SJCRH30 (cell line): ENCODE measurements at regions not wholly inside any gene's neighbourhood (a gene's known extent, or its start where the extent isn't known, plus 50 kb on each side); places are given as distances from the start of the nearest gene placed in this dataset.
A peak's percentile ranks its signal among the peaks of the same experiment; 100 is the strongest.
"Not testable (repeated sequence)": the region's sequence is repeated elsewhere in the genome, so short reads cannot be mapped to it uniquely, and the experiment has no call there.

Experiments used
- DNase-seq, 2 experiments: peaks; one replicate each; pipeline ENCODE4 v3.0.0-alpha.2; 2015 to 2020
- H3K27ac ChIP-seq: fragments of 250-450 bp; sonication (Bioruptor Pico); 2 replicates; pipeline ENCODE4 v1.5.1; 2020; ENCODE audit warnings: mild to moderate bottlenecking, moderate library complexity
- H3K27me3 ChIP-seq: fragments of 250-450 bp; sonication (Bioruptor Pico); 2 replicates; pipeline ENCODE4 v1.5.1; 2020; ENCODE audit warnings: mild to moderate bottlenecking, moderate library complexity
- H3K36me3 ChIP-seq: fragments of 250-450 bp; sonication (Bioruptor Pico); 2 replicates; pipeline ENCODE4 v1.5.1; 2020; ENCODE audit warnings: mild to moderate bottlenecking, moderate library complexity
- H3K4me1 ChIP-seq: fragments of 250-450 bp; sonication (Bioruptor Pico); 2 replicates; pipeline ENCODE4 v1.5.1; 2020; ENCODE audit warnings: mild to moderate bottlenecking, moderate library complexity
- H3K4me3 ChIP-seq: fragments of 250-450 bp; sonication (Bioruptor Pico); 2 replicates; pipeline ENCODE4 v1.5.1; 2020; ENCODE audit warnings: mild to moderate bottlenecking, moderate library complexity
- H3K9me3 ChIP-seq: fragments of 250-450 bp; sonication (Bioruptor Pico); replicated peaks from 2 replicates; pipeline ENCODE4 v1.5.1; 2020; ENCODE audit warnings: mild to moderate bottlenecking, moderate library complexity

DNA sequence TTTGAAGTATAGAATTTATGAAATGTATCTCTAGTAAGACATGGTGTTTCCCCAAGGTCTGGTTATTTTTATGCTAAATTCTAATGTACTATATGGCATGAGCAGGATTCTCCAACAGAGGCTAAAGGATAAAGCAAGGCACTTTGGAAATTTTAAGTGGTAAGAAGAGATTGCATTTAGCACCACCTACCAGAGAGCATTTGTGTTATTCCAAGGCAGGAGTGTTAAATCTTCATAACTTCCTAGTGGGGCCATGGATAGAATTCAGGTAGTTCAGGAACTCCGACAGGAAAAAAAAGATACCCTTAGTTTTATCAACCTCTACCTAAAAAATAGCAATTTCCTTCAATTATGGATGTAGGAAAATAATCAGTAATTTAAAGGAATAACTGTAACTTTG, 497.4 kb upstream of the CRIM1 start:
- H3K4me1 ChIP-seq: no peaks in the 10 kb centered on the region
- H3K27me3 ChIP-seq: no peaks in the 10 kb centered on the region; the same call in 1 of the 2 replicates
- no peak overlapping the region for H3K4me3 ChIP-seq
- no peaks in the 10 kb centered on the region for H3K36me3 ChIP-seq
- DNase-seq: no peak
- H3K27ac ChIP-seq: no peak overlapping the region
- H3K9me3 ChIP-seq: no peaks in the 10 kb centered on the region

DNA sequence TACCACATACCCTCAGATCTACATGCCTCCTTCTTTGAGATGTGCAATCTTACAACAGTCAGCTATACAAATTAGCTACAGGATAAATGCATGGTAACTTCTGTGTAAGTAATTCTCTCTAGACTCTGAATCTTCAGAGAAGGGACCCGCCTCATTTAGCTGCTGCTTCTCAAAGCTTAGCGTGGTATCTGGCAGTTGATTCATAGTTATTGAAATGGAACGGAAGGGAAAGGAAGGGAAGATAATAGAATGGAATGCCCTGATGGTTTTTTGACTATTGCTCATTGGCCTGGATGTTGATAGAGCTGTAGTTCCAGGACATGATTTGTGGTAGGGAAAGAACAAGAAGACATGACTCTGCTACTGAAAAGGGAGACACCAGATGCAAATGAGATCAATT, 498.1 kb upstream of the CRIM1 start:
- Histone ChIP-seq H3K27me3 (no peaks in the 10 kb centered on the region; the same call in 1 of the 2 replicates), H3K4me3 (no peak overlapping the region), H3K9me3 (no peaks in the 10 kb centered on the region), H3K27ac (no peak overlapping the region), H3K4me1 (no peaks in the 10 kb centered on the region), H3K36me3 (no peaks in the 10 kb centered on the region)
- DNase-seq: no peak

DNA sequence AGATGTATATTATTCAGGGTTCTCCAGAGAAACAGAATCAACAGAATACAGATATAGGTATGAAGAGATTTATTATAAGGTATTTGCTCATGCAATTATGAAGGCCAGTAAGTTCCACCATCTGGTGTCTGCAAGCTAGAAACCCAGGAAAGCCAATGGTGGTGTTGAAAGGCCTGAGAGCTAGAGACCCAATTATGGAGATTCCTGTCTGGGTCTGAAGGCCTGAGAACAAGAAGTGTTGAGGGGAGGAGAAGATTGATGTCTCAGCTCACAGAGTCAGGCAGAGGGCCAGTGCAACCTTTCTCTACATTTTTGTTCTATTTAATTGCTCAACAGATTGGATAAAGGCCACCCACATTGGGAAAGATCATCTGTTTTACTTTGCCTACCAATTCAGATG, 524.2 kb upstream of the CRIM1 start:
- H3K4me3 ChIP-seq: no peak overlapping the region
- peaks cover 3% of the 10 kb centered on the region; the same call in 1 of the 2 replicates for H3K27me3 ChIP-seq
- no peak overlapping the region for H3K27ac ChIP-seq
- no peaks in the 10 kb centered on the region; the same call in 1 of the 2 replicates for H3K9me3 ChIP-seq
- DNase-seq: no peak
- H3K36me3 ChIP-seq: no peaks in the 10 kb centered on the region
- no peaks in the 10 kb centered on the region for H3K4me1 ChIP-seq

DNA sequence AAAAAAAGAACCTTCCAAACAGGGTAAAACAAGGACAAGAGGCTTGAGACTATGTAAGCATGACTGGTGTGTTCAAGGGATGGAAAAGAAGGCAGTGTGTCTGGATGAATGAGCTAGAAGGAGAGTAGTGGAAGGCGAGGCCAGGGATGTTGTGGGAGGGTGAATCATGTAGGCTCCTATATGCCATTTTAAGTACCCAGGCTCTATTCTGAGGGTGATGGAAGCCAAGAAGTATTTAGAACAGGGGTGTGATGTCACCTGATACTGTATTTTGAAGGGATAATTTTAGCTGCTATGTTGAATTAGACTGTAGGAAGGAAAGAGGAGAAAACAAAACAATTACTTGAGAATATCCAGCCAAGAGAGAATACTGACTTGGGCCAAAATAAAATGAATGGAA, 524.7 kb upstream of the CRIM1 start:
- Histone ChIP-seq H3K9me3 (no peaks in the 10 kb centered on the region), H3K27ac (no peak overlapping the region), H3K36me3 (no peaks in the 10 kb centered on the region), H3K27me3 (peaks cover 5% of the 10 kb centered on the region; the same call in 1 of the 2 replicates), H3K4me3 (no peak overlapping the region), H3K4me1 (no peaks in the 10 kb centered on the region)
- no peak for DNase-seq

DNA sequence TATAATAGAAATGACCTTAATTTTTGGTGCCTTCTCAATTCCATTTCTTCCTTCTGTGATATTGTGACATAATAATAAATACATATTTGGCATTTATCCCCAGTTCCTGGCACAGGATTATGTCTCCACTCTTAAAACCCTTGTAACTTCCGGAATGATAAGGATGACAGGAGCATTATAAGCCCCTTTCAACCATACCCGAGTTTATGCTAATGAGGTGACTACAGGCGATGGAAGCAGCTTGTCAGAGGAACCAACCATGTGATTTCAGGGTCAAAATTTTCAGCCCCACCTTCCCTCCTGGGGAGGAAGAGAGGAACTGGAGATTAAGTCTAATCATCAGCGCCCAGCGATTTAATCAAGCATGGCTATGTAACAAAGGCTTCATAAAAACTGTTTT, 528.5 kb upstream of the CRIM1 start:
- H3K4me3 ChIP-seq: no peak overlapping the region
- no peaks in the 10 kb centered on the region for H3K36me3 ChIP-seq
- H3K9me3 ChIP-seq: no peaks in the 10 kb centered on the region
- no peak overlapping the region for H3K27ac ChIP-seq
- DNase-seq: no peak
- no peaks in the 10 kb centered on the region for H3K4me1 ChIP-seq
- 0 out of 2 replicates have a peak, but pooled peaks cover 5% of the 10 kb centered on the region for H3K27me3 ChIP-seq

DNA sequence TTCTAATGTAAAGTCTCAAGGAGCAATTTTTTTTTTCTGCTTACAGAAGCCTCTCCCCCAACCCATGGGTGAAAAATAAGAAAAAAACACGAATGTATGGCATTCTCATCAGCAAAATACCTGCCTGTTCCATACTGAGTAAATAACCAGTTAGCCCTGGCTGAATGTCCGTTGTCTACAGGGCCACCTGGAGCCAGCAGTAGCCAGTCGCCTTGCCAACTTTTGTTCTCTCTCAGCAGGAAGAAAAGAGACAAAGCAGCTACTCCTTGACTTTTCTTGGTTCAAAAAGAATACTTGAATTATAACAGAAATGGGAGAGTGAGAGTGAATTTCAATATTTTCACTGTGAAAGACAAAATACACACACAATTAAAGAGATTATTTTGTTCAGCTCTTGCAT, 532.9 kb upstream of the CRIM1 start:
- Histone ChIP-seq H3K4me3 (no peak overlapping the region), H3K36me3 (no peaks in the 10 kb centered on the region), H3K27ac (no peak overlapping the region), H3K9me3 (no peaks in the 10 kb centered on the region), H3K27me3 (0 out of 2 replicates have a peak, but pooled peaks cover 5% of the 10 kb centered on the region), H3K4me1 (no peaks in the 10 kb centered on the region)
- no peak for DNase-seq

DNA sequence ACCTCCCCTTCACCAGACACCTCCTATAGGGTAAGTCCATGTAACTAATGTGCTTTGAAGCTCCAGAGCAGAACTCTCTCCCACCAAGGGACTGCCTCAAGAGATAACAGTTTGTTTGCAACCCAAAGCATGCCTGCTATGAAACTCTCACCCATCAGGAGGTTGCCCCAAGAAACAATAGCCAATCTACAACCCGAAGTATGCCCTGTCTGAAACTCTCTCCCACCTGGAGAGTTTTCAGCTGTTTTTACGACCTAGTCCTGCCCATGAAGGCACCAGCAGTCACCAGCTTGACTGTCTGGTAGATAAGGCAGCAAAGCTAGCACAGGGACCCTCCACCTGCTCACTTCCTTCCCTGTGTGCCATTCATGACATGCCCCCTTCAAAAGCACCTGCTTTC, 533.9 kb upstream of the CRIM1 start:
- Histone ChIP-seq H3K4me1 (no peaks in the 10 kb centered on the region), H3K27me3 (0 out of 2 replicates have a peak, but pooled peaks cover 5% of the 10 kb centered on the region), H3K9me3 (no peaks in the 10 kb centered on the region), H3K27ac (no peak overlapping the region), H3K36me3 (no peaks in the 10 kb centered on the region), H3K4me3 (no peak overlapping the region)
- no peak for DNase-seq

DNA sequence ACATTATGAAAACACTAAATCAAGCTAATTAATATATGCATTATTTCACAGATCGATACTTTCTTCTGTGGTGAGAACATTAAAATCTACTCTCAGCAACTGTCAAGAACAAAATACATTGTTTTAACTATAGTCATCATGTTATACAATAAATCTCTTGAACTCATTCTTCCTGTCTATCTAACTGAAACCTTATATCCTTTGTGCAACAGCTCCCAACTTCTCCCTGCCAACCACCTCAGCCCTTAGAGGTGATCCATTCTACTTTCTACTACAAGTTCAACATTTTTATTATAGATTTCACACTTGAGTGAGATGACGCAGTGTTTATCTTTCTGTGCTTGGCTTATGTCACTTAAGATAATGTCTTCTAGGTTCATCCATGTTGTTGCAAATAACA, 535.2 kb upstream of the CRIM1 start:
- no peak overlapping the region for H3K27ac ChIP-seq
- no peaks in the 10 kb centered on the region for H3K4me1 ChIP-seq
- DNase-seq: no peak
- no peaks in the 10 kb centered on the region for H3K9me3 ChIP-seq
- H3K36me3 ChIP-seq: no peaks in the 10 kb centered on the region
- H3K27me3 ChIP-seq: no peaks in the 10 kb centered on the region
- H3K4me3 ChIP-seq: no peak overlapping the region

DNA sequence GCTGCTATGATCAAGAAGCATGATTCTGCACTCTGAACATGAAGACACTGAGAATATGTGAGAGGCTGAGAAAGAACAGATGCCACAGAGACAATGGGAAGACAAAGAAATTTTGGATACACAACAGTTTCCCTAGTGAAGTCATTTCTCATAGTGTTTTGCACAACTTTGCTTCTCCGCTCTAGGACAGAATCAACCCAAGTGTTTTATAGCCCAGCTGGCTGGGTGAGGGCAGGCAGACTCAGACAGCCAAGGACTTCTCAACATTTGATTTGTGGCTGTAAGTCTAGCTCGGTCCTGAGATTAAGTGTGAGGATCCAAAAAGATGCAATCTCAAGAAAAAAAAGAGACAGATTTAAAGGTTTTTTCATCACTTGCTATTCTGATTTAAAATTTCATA, 536.5 kb upstream of the CRIM1 start:
- no peaks in the 10 kb centered on the region for H3K9me3 ChIP-seq
- H3K4me3 ChIP-seq: no peak overlapping the region
- H3K4me1 ChIP-seq: no peaks in the 10 kb centered on the region
- H3K27ac ChIP-seq: no peak overlapping the region
- no peaks in the 10 kb centered on the region for H3K36me3 ChIP-seq
- peaks cover 2% of the 10 kb centered on the region; the same call in 1 of the 2 replicates for H3K27me3 ChIP-seq
- no peak for DNase-seq

DNA sequence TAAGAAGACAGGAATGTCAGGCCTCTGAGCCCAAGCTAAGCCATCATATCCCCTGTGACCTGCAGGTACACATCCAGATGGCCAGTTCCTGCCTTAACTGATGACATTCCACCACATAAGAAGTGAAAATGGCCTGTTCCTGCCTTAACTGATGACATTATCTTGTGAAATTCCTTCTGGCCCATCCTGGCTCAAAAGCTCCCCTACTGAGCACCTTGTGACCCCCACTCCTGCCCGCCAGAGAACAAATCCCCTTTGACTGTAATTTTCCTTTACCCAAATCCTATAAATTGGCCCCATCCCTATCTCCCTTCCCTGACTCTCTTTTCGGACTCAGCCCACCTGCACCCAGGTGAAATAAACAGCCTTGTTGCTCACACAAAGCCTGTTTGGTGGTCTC, 537.2 kb upstream of the CRIM1 start:
- not testable (repeated sequence) for H3K27me3 ChIP-seq, DNase-seq, H3K4me1 ChIP-seq, H3K36me3 ChIP-seq, H3K27ac ChIP-seq, H3K9me3 ChIP-seq, H3K4me3 ChIP-seq

DNA sequence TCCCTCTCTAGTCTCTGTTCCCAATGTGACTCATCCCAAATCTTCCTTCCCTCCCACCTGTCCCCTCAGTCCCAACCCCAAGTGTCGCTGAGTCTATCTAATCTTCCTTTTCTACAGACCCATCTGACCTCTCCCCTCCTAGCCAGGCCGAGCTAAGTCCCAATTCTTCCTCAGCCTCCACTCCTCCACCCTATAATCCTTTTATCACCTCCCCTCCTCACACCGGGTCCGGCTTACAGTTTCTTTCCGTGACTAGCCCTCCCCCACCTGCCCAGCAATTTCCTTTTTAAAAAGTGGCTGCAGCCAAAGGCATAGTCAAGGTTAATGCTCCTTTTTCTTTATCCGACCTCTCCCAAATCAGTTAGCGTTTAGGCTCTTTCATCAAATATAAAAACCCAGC, 541.0 kb upstream of the CRIM1 start:
- not testable (repeated sequence) for H3K27ac ChIP-seq, H3K4me3 ChIP-seq, H3K9me3 ChIP-seq, H3K36me3 ChIP-seq, H3K4me1 ChIP-seq, DNase-seq
- H3K27me3 ChIP-seq: peaks cover 11% of the 10 kb centered on the region

DNA sequence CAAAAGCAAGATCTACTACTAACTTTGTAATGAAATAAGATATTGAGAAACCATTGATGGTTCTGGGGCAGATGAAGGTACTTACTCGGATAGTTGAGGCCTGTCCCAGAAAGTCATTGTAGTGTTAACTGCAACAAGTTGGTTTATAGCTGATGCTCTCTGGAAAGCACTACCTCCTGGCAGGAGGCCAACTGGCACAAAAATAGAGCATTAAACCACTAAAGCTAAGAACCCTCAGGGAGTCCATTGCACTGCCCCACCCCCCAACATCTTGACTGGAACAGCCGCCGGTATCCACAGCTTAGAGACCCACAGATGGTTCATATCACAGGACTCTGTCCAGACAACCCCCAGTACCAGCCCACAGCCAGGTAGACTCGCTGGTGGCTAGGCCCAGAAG, 552.5 kb upstream of the CRIM1 start:
- no peaks in the 10 kb centered on the region for H3K9me3 ChIP-seq
- H3K27ac ChIP-seq: no peak overlapping the region
- DNase-seq: peak; percentile 34 to 41
- H3K4me1 ChIP-seq: no peaks in the 10 kb centered on the region
- H3K27me3 ChIP-seq: no peaks in the 10 kb centered on the region
- H3K4me3 ChIP-seq: no peak overlapping the region
- H3K36me3 ChIP-seq: no peaks in the 10 kb centered on the region

DNA sequence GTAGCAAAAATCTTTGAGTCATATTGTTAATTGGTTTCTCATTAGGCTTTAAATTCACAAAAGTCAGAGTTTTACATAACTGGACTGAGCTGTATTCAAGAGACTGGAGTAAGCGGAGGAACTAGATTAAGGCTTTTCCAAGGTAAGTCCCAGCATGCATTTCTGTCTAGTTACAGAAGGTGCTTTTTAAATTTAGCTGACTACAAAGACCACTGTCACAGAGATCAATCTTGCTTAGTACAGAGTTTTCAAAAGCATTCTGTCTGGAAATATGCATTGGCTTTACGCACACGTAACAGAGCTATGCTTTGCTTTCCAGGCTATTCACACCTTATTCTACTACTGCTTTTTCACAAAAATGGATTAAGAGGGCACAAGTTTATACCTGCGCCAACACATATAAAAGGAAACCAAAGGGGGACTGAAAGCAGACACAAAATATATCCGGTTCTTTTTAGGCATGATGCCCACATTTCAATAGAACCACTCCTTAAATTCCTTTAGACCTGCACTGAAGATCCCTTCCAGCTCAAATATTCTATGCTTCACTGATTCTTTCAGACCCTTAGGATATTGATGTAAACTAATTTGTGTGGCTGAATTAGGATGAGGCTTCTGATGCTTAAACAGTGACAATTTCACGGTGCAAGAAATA, 560.7 kb upstream of the CRIM1 start:
- no peak for DNase-seq
- Histone ChIP-seq H3K27me3 (no peaks in the 10 kb centered on the region), H3K36me3 (no peaks in the 10 kb centered on the region), H3K4me1 (no peaks in the 10 kb centered on the region), H3K27ac (no peak overlapping the region), H3K4me3 (no peak overlapping the region), H3K9me3 (no peaks in the 10 kb centered on the region)

DNA sequence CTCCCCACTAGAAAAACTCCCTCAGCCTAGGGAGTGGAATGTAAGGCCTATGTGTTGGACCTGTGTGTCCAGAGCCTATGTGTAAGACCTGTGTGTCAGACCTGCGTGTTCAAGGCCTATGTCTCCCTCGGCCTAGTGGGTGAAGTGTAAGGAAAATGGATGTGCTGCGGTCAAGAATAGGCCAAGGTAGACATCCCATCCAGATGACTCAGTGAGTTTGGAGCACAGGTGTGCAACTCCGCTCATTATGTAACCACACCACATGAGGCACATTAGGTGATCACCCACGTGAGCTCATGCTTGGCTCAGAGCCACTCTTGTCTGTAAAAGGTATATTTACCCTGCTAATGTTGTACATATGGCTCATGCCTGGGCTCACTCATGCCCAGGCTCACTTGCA, 565.3 kb upstream of the CRIM1 start:
- no peak for DNase-seq
- Histone ChIP-seq H3K27me3 (no peaks in the 10 kb centered on the region), H3K9me3 (no peaks in the 10 kb centered on the region), H3K36me3 (no peaks in the 10 kb centered on the region), H3K4me3 (no peak overlapping the region), H3K4me1 (no peaks in the 10 kb centered on the region), H3K27ac (no peak overlapping the region)

DNA sequence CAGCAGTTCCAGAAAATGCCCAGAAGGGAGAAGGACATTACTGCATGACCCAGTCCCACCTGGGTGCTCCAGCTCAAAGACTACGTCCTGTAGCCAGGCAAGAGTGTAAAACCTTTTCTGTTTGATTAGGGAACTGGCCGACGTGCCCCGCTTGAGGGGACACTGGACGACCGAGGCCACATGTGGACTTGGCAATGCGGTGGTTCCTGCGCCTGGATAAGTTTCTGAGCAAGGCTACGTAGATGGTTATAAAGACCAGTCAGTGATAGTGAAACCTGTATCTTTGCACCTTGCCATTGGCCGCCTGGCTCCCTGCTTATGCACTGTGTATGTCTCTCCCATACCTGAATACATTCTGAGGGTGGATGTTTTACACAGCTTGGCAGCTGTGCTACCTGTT, 567.0 kb upstream of the CRIM1 start:
- no peak overlapping the region for H3K27ac ChIP-seq
- no peak overlapping the region for H3K4me3 ChIP-seq
- no peaks in the 10 kb centered on the region for H3K27me3 ChIP-seq
- H3K9me3 ChIP-seq: no peaks in the 10 kb centered on the region
- no peak for DNase-seq
- no peaks in the 10 kb centered on the region for H3K4me1 ChIP-seq
- H3K36me3 ChIP-seq: no peaks in the 10 kb centered on the region

DNA sequence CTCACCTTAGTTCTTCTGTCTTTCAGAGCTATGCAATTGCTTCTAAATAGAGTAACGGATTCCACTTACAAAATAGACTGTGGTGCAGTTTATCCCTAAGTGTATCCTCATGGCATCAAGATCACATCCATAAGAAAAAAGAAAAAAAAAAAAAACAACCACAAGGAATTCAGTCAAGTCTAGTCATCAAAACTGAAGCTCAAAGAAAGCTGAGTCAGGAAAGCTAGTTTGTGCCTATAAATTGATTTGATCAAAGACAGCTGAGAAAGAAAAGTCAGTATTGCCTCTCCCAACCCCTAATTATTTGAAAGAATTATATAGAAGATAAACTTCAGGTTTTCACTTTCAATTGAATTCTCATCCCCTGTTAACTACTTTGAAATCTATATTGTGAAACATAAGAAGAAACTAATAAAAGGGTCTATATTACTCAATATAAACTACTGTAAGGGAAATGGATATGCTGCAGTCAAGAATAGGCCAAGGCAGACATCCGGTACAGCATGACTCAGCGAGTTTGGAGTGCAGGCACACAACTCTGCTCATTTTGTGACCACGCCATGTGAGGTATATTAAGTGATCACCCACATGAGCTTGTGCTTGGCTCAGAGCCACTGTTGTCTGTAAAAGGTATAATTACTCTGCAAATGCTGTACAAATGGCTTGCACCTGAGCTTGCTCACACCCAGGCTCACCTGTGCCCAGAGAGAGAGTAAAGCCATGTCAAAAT, 568.1 kb upstream of the CRIM1 start:
- H3K36me3 ChIP-seq: no peaks in the 10 kb centered on the region
- no peaks in the 10 kb centered on the region for H3K4me1 ChIP-seq
- no peak overlapping the region for H3K4me3 ChIP-seq
- no peaks in the 10 kb centered on the region for H3K9me3 ChIP-seq
- no peak overlapping the region for H3K27ac ChIP-seq
- no peak for DNase-seq
- H3K27me3 ChIP-seq: no peaks in the 10 kb centered on the region
